ENCODE measurements at regions not wholly inside any gene's neighbourhood (a gene's known extent, or its start where the extent isn't known, plus 50 kb on each side); places are given as distances from the start of the nearest gene placed in this dataset.

GRCh38 chr2:177088529-177088928 lies 124.1 kb upstream of the HNRNPA3 start:
- Histone ChIP-seq H3K9me2 (replicated peaks; ENCODE audit: insufficient read depth) (no peaks in the 10 kb centered on the region), H3K36me3 (replicated peaks; ENCODE audit: insufficient read depth, low read depth) (no peaks in the 10 kb centered on the region), H2AFZ (no peak overlapping the region), H3K4me2 (no peak overlapping the region), H3K27me3 (no peaks in the 10 kb centered on the region), H3K79me2 (no peaks in the 10 kb centered on the region), H3K4me3 (no peak overlapping the region), H3K9me3 (ENCODE audit: low read depth) (no peaks in the 10 kb centered on the region), H3K27ac (no peak overlapping the region), H4K20me1 (ENCODE audit: insufficient read depth, poor library complexity, severe bottlenecking) (no peaks in the 10 kb centered on the region), H3K4me1 (ENCODE audit: insufficient read depth) (no peaks in the 10 kb centered on the region)
- no peak for DNase-seq (ENCODE audit: low spot score)
- 75% methylated on average over 2 of the region's 2 CpGs for WGBS (ENCODE audit: low lambda C conversion rate, missing lambda C conversion rate)
- no peak for TF ChIP-seq EZH2phosphoT487 (IDR thresholded peaks at IDR 0.05; ENCODE audit: low read depth, severe bottlenecking, unreplicated experiment)
- no peak for TF ChIP-seq EZH2 (IDR thresholded peaks at IDR 0.05; ENCODE audit: borderline replicate concordance)
- TF ChIP-seq CTCF (IDR thresholded peaks at IDR 0.05; ENCODE audit: poor library complexity): no peak

- Histone ChIP-seq H3K9me3 (ENCODE audit: low read depth) (no peaks in the 10 kb centered on the region), H3K4me3 (no peak overlapping the region), H3K36me3 (replicated peaks; ENCODE audit: insufficient read depth, low read depth) (no peaks in the 10 kb centered on the region), H3K9me2 (replicated peaks; ENCODE audit: insufficient read depth) (no peaks in the 10 kb centered on the region), H2AFZ (no peak overlapping the region), H3K4me1 (ENCODE audit: insufficient read depth) (no peaks in the 10 kb centered on the region), H3K27ac (no peak overlapping the region), H4K20me1 (ENCODE audit: insufficient read depth, poor library complexity, severe bottlenecking) (no peaks in the 10 kb centered on the region), H3K4me2 (no peak overlapping the region), H3K27me3 (no peaks in the 10 kb centered on the region), H3K79me2 (no peaks in the 10 kb centered on the region)
- 95% methylated on average over 5 of the region's 5 CpGs for WGBS (ENCODE audit: low lambda C conversion rate, missing lambda C conversion rate)
- TF ChIP-seq EZH2 (IDR thresholded peaks at IDR 0.05; ENCODE audit: borderline replicate concordance): no peak
- TF ChIP-seq CTCF (IDR thresholded peaks at IDR 0.05; ENCODE audit: poor library complexity): no peak
- TF ChIP-seq EZH2phosphoT487 (IDR thresholded peaks at IDR 0.05; ENCODE audit: low read depth, severe bottlenecking, unreplicated experiment): no peak
- no peak for DNase-seq (ENCODE audit: low spot score)
Observed at GRCh38 chr2:177090967-177091366, 121.6 kb upstream of the HNRNPA3 start.

- Histone ChIP-seq H3K27ac (no peak overlapping the region), H4K20me1 (ENCODE audit: insufficient read depth, poor library complexity, severe bottlenecking) (no peaks in the 10 kb centered on the region), H3K9me3 (ENCODE audit: low read depth) (no peaks in the 10 kb centered on the region), H2AFZ (no peak overlapping the region), H3K4me3 (no peak overlapping the region), H3K4me2 (no peak overlapping the region), H3K27me3 (no peaks in the 10 kb centered on the region), H3K4me1 (ENCODE audit: insufficient read depth) (no peaks in the 10 kb centered on the region), H3K9me2 (replicated peaks; ENCODE audit: insufficient read depth) (no peaks in the 10 kb centered on the region), H3K79me2 (no peaks in the 10 kb centered on the region), H3K36me3 (replicated peaks; ENCODE audit: insufficient read depth, low read depth) (no peaks in the 10 kb centered on the region)
- DNase-seq (ENCODE audit: low spot score): no peak
- WGBS (ENCODE audit: low lambda C conversion rate, missing lambda C conversion rate): 93% methylated on average over 4 of the region's 4 CpGs
- TF ChIP-seq EZH2phosphoT487 (IDR thresholded peaks at IDR 0.05; ENCODE audit: low read depth, severe bottlenecking, unreplicated experiment): no peak
- TF ChIP-seq CTCF (IDR thresholded peaks at IDR 0.05; ENCODE audit: poor library complexity): no peak
- no peak for TF ChIP-seq EZH2 (IDR thresholded peaks at IDR 0.05; ENCODE audit: borderline replicate concordance)
Observed at GRCh38 chr2:177093371-177093770, 119.2 kb upstream of the HNRNPA3 start.
